Activated CD4-positive, alpha-beta T cell treated with anti-CD3 and anti-CD28 coated beads, Interleukin-2, amount 50 U/mL, for 1 hour (primary cell): ENCODE measurements at regions not wholly inside any gene's neighbourhood (a gene's known extent, or its start where the extent isn't known, plus 50 kb on each side); places are given as distances from the start of the nearest gene placed in this dataset.
"Not testable (repeated sequence)": the region's sequence is repeated elsewhere in the genome, so short reads cannot be mapped to it uniquely, and the experiment has no call there.

Experiments
- DNase-seq: peaks from one replicate; pipeline ENCODE4 v3.0.0-alpha.2; 2020

- no peak for DNase-seq
Measured at GRCh38 chr6:134546962-134547645, 229.2 kb upstream of the SGK1 start.

GRCh38 chr6:134544737-134545136, 226.8 kb upstream of the SGK1 start:
- no peak for DNase-seq

DNA sequence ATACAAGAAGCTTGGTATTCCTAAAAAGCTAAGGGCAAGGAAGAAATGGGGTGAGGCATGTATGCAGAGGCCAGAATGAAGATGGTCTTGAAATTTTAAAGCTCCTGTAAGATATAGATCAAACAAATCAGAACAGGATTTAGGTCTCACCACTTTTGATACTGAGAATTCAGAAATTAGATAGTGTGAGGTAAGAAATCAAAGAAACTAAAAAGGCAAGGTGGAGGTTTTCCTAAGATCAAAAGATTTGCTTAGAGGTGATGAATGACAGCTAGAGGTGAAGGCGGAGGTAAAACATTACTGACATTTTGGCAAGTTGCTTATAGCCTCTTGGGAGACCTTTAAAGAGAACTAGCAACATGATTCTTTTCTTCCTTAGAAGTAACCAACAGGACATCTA, 225.2 kb upstream of the SGK1 start:
- no peak for DNase-seq

GRCh38 chr6:134541001-134541400, 223.1 kb upstream of the SGK1 start:
- no peak for DNase-seq

- DNase-seq: no peak
Measured at GRCh38 chr6:134539865-134540323, 222.0 kb upstream of the SGK1 start.

DNA sequence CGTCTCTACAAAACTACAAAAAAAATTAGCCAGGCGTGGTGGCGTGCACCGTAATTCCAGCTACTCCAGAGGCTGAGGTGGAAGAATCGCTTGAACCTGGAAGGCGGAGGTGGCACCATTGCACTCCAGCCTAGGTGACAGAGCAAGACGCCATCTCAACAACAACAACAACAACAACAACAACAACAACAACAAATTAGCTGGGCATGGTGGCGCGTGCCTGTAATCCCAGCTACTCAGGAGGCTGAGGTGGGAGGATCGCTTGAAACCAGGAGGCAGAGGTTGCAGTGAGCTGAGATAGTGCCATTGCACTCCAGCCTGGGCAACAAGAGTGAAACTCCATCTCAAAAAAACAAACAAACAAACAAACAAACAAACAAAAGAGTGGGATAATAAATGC, 219.9 kb upstream of the SGK1 start:
- DNase-seq: not testable (repeated sequence)

DNA sequence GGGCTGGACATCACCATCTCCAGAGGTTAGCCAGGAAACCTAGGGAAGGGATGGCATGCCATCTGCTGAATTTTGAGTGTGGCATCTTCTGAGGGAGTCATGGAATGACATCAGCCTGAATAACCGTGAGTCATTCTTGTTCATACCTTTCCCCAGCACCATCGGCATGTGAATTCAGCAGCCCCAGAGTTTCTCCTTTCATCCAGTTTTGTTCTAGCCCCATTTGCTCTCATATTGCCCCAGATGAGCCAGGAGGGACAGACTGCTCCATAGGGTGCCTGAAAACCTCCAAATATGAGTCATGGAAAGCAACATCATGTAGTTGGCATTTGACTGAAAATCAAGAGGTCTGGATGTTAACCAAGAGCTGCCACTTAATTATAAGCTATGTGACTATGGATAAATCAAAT, 219.2 kb upstream of the SGK1 start:
- DNase-seq: no peak

- no peak for DNase-seq
Measured at GRCh38 chr6:134535831-134536230, 217.9 kb upstream of the SGK1 start.

DNA sequence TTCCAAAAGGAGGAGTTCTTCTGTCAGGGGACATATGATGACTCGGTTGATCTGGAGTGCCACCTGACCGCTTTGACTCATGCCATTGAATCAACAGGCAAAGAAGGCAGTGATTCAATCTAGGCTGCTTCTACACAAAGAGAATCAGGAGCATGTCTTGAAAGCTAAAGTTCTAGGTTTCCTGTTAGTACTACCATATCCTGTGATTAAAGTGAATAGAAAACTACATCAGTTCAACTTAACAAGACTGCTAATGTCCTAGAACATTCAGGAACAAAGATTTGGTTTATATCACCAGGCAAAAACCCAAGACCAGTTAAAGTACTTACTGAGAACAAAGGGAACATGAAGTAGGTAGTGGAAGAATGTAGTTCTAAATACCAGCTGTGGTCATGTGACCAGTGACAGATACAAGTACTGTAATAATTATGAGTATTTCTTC, 216.8 kb upstream of the SGK1 start:
- DNase-seq: no peak

GRCh38 chr6:134533991-134534390, 216.1 kb upstream of the SGK1 start:
- DNase-seq: no peak

DNA sequence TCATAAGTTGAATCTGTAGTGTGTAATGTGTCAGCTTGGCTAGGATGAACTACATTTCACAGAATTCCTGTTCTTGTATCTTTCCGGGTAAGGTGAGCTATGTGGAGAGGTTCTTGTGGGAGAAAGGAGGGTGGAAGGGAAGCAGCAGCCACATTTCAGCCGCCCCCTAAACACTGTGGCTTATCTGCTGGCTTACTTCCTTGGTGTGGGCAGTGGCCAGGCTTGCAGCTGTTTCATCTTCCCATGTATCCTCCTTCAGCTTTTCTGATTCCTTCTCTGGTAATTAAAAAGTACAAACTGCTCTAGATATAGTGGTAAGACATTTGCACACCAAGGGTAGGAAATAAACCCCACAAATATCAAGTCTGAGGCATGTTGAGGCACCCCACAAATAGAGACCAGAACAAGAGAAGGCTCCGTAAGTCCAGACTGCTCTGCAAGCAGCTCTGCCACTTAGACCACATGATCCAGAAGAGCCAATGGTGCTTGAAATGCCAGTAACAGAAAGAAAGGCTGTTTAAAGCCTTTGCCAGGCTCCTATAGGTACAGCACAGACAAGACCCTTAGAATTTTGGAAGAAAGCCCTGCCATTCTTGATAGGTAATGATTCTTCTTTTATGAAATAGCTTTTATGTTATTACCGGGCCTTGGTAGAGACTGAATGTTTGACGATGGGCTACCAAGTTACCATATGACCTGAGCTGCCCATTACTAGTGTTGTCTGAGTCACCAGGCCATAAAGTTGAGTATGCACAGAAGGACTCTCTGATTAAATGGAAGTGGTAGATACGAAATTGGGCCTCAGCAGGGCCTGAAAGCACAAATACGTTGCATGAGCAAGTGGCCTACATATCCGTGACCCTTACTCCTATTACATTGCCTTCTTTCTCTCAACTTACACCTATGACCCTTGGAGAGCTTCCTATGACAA, 215.0 kb upstream of the SGK1 start:
- no peak for DNase-seq

- no peak for DNase-seq
Measured at GRCh38 chr6:134531611-134532010, 213.7 kb upstream of the SGK1 start.

GRCh38 chr6:134531188-134531551, 213.3 kb upstream of the SGK1 start:
- DNase-seq: no peak

- no peak for DNase-seq
Measured at GRCh38 chr6:134529921-134530320, 212.0 kb upstream of the SGK1 start.

DNA sequence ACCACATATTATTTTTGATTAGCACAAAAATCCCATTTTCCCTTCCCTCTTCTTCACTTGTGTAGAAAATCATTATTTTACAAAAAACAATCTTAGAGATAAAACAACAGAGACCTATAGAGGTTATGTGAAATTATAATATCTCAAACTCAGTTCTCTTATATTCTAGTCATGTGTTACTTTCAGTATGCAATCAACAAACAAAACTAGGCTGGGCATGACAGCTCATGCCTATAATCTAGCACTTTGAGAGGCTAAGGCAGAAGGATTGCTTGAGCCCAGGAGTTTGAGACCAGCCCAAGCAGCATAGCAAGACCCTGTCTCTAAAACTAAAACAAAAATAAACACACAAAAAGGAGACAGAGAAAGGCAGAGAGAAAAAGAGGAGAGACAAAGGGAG, 211.4 kb upstream of the SGK1 start:
- no peak for DNase-seq

- DNase-seq: no peak
Measured at GRCh38 chr6:134527108-134527787, 209.3 kb upstream of the SGK1 start.

DNA sequence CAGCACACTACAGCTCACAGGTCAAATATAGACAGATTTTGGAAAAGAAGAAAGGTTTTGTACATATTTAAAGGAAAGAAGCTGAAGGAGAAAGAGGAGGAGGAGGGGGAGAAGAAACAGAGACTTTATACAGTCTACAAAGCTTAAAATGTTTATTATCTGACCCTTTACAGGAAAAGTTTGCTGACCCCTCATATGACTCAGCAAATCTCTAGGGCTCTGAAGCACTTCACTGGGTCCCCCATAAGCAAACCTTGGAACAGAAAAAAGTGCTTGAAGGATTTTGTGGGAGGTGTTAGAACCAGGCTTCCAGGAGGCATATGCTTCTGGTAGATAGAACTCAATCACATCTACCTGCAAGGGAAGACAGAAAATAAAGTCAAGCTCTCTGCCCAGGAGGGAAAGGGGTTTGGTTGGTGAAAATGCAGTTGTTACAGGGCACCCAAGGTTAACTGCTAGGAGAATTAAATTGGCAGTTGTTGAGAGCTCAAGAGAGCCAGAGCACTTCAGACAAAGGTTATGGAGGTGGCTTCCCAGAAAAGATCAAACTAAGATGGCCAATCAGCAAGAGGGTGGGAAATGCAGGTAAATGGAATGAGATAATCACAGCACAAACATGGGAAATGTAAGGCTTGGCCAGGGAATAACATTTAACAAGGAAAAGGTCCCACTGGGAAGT, 207.4 kb upstream of the SGK1 start:
- no peak for DNase-seq

GRCh38 chr6:134523903-134524650, 206.2 kb upstream of the SGK1 start:
- no peak for DNase-seq

- DNase-seq: no peak
Measured at GRCh38 chr6:134523051-134523450, 205.1 kb upstream of the SGK1 start.

DNA sequence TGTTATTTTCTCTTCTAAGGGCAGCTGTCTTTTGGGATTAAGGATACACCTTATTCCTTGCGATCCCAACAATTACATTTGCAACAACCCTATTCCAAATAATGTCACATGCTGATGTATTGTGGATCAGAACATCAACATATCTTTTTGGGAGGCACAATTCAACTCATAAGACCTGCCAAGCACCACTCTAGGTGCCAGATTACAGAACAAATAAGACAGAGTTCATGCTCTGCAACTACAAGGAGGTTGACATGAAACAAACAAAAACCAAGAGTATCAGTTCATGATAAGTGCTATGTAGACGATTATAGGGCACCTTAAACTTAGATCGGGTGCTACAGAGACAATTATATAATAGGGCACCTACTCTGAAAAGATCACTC, 203.2 kb upstream of the SGK1 start:
- no peak for DNase-seq

GRCh38 chr6:134520181-134521115, 202.5 kb upstream of the SGK1 start:
- DNase-seq: no peak
